Astrocyte of the hippocampus (primary cell): ENCODE measurements at regions not wholly inside any gene's neighbourhood (a gene's known extent, or its start where the extent isn't known, plus 50 kb on each side); places are given as distances from the start of the nearest gene placed in this dataset.

Source experiments
- DNase-seq: peaks from one replicate; pipeline ENCODE4 v3.0.0; 2011; ENCODE audit warnings: low read depth, low spot score

DNA sequence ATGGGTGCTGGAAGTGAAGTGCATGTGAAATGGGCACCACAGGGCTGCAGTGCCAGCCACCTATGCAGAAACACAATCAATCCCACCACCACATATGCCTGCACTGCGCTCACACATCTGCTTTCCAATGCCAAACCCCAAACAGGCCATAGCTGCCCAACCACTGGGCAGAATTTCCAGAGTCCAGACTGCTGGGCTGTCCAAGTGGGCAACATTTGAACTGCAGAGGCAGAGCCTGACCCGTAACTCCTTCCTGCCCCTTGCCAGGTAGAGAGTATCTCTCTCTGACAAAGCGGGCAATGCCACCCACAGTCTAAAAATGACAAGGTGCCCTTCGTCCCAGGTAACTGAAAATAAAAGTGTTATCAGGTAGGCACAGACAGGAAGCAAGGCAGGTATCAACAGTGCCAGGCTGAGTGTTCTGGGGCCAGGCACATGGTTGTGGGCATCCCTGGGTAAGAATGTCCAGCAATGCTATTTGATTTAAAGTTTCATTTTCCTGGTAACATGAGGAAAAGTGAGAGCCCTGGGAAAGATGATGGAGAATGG is 79.5 kb downstream of the FOXA2 start:
- no peak for DNase-seq

DNA sequence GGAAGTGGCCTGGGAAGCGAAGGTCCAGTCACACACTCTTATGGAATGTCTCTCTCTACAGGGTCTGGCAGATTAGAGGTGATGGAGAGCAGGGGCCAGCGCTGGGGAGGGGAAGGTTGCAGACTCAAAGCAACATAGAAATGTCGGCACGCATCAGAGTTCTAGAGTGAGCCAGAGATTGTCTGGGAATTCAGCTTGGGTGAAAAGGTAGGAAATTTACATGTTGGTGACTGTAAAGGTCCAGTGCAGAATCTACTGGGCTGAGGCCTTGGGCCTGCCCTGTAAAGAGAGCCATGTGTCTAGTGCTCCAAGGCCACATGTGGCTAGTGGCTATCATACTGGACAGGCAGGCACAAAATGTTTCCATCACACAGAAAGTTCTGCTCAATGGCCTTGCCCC is 80.8 kb downstream of the FOXA2 start:
- DNase-seq = no peak

DNA sequence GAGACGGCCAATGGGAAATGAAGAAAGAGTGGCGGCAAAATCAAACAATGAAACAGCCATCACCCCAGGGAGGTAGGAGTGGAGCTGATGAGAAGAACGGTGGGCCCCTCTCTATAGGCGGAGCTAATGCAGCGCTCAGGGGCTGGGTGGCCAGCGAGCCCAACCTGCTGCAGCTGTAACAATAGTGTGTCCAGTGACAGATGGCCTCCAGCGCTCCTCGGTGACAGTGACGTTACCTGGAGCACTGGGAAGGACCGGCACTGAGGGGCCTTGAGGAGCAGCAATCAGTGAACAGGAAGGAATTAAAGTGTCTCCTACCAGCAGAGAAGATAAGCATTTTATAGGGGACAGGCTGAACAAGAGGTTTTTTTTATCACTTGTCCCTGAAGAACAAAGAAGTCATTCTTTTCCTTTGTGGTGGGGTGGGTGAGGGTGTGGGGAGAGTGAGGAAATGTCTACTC is 81.6 kb downstream of the FOXA2 start:
- DNase-seq = no peak

DNA sequence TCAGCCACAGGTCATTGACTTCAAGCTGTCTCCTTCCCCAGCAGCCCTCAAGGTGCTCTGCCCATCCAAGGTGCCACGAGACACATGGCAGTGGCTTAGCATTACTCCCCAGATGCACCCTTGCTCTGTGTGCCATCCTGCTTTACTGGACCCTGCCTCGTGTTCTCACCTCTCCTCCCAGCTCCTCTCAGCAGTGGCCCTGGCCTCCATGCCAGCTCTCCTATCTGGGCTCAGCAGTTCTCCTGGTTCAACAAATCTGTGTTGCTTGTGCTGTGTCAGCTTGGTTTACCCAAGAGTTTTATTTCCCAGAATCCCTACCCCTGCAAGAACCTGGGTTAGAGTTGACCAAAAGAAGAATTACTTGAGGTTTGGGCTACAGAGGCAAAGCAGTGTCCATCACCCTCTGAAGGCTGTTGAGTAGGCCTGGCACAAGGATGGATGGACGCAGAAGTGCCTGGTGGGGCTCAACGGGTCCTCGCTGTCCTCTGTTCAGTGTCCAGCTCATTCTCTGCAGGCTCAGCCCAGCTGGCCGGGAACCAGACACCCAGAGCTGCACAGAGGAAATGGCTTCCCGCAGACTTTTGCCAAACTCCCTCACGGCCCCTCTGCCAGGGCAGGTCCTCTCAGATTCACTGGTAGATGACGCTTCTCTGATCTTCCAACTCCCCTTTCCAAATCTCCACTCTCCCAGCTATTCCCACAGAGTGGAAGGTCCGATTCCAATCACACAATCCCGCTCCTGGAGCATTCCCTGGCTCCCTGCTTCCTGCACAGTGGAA is 82.6 kb downstream of the FOXA2 start:
- DNase-seq = no peak

DNA sequence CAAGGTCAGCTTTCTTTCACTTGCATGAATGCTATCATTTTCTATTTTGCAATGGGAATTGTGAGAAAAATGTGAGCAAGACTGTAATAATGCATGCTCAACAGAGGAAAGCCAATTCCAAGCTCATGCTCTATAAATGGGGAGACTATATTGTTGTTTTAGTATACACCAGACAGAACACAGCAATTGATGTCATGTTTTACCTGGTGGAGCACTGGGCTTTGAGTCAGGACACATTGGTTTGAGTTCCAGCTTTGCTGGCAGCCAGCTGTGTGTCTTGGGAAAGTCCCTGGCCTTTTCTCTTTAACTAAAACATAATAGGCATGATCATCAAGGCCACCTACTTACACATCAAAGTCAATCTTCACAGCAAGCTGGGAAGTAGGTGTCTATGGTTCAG is 83.3 kb downstream of the FOXA2 start:
- no peak for DNase-seq

DNA sequence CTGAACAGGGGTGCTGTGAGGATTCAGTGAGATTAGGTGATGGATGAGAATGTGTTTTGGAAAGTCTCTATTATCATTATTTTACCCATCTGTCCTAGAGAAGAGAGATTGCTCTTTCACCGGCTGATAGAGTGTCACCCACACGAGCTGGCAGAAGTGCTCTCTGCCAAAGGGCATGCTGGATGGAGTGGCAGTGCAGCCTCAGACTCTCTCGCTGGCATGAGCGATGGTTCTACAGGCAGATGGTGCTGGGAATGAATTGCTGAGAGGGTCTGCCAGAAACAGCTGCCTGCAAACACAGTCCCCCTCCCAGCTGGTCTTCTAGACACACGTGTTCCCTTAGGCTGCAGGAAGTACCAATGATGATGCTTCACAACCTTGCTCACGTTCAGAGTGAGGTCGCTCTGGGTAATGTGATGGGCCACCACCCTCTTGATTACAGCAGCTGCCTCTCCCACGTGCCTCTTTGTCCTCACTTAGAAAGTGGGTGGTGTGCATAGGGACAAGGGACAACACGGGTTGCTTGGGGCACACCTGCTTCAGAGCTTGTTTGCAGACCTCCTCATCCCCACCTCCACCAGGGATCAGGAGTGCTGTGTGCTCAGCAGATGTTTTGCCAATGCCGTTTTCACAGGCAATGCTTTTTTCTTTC is 84.7 kb downstream of the FOXA2 start:
- DNase-seq = no peak

DNA sequence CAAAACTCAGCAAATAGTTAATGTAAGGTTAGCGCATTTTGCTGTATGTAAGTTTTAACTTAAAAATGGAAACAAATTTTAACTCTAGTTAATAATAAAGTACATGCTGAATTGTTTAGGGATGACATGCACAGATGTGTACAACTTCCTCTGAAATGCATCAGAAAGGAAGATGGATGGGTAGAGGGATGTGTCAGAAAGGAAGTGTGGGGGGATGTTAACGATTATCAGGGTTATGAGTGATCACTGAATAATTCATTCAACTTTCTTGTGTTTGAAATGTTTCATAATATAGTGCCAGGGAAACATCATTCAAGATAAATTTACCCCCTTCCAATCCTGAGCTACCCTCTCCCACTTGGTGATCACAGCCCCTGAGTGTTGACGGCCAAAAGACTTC is 87.6 kb downstream of the FOXA2 start:
- DNase-seq = no peak

DNA sequence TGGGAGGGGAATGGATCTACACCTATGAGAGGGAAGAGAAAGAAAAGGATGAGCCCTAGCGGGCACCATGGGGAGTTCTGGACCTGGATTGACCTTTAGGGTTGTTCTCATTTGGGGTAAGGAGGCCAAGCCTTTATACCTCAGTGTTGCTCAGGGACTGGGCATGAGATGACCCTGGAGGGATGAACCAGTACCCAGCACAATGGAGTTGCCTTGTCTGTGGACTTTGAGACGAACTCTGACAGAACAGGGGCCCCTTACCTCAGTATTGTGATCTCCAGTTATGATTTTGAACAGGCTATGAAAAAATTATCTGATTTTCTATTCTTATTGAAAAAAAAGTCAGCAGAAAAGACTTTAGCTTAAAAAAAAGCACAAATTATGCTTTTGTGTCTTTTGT is 88.6 kb downstream of the FOXA2 start:
- no peak for DNase-seq

DNA sequence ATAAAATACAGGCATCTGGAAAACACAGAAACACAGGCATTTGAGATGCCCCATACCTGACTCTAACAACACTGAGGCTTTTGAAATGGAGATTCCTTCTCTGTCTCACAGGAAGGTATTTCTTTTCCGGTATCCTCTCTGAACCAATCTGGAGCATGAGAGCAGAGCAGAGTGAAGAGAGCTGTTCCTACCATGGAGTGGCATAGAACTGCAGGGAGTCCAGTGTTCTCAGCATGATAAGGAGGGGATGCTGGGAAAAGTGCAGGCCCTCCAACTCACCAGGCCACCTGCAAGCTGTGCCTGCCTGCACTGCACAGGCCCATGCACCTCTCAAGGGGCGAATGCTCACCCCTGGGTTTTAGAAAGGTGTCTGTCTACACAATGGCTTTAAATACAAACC is 89.2 kb downstream of the FOXA2 start:
- DNase-seq = no peak

DNA sequence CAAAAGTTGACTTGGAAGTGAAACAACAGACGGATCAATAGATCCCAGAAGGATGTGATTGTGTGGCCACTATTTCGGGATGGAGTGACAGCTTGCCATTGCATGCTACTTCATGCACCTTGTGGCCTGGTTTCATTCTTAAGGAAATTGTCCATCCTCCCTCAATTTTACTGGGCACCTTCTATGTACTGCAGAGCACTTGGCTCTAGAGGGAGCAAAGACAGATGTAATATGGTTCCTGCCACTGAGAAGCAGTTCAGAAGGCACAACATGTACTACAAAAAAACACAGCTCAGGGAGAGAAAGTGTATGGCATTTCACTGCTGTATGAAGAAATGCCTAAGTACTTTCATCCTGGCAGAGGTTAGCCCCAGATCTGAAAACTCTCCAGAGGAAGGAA is 91.9 kb downstream of the FOXA2 start:
- no peak for DNase-seq

DNA sequence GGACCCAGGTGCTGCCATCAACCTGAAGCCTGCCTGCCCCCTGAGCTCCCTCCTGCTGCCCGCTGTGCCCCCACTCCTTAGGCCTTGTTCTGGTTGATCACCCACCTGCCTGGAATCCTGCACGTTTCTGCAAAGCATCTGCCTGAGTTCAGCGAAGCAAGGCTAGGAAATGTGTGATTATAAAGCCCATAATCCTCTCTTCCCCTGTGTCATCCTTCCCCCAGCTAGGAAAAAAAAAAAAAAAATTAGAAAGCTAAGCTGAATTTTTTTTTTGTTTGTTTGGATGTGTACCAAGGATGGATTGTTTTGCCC is 93.2 kb downstream of the FOXA2 start:
- no peak for DNase-seq

DNA sequence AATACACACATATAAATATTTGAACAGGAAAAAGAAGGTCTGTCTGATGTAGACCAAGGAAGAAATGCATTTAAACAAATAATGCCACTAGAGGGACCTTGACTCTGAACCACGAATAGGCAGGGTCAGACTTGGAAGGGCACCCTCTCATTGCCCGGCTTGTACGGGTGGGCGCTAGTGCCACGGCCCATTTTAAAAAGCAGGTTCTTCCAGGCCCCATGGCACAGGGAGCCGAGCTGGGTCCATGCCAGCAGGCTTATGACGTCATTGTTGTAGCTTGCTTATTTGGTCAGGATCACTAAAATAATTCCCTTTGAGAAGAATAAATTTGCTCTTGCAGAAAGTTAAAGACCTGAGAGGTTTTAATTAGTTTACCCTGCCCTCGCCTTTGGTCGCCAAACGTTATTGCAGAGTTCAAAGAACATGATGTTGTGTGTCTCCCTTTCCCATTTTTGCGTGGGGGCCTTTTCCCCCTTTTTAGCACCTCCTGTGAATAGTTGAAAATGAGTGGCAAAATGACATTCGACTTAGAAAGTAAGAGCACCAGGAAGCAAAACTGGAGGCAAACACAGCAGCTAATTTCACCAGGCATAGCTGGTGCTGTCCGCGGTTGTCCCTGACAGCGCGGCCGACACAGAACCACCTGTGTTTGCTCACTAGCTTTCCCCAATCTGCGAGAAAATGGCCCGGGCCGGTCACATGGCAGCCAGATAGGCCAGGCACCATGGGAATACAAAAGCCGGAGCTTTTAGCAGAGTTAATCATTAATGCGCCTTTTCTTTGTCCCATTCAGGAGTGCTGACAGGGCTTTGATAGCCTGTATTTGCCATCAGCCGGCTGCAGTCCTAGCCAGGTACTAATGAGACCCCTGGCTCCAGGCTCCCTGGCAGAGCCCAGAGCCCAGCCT is 93.8 kb downstream of the FOXA2 start:
- no peak for DNase-seq

DNA sequence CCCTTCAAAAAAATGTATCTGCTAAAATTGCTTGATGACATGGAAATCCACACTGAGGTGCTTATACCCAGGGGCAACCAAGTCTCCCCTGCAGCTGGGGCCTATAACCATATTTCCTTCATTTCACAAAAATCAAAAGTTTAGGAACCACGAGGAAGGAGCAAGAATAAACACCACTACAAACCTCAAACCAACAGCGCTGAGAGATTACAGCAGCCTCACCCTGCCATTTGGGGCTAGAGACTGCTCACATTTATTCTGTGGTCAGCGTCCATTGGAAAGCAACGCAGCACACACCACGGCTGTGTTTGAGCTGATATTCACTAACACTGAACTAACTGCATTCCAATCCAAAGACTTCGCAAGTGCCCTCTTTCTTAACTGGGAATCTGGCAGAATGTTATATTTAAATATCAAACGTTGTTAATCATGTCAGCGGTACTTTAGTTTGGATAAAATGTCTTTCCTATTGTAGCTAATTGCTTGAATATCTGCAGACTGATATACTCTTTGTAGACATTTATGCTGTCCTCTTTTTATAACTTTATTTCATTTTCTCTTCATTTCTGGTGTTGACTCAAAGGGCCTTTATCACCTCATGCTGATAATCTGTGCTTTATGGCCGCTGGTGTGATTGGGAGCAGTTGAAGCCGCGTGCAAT is 94.6 kb downstream of the FOXA2 start:
- no peak for DNase-seq

DNA sequence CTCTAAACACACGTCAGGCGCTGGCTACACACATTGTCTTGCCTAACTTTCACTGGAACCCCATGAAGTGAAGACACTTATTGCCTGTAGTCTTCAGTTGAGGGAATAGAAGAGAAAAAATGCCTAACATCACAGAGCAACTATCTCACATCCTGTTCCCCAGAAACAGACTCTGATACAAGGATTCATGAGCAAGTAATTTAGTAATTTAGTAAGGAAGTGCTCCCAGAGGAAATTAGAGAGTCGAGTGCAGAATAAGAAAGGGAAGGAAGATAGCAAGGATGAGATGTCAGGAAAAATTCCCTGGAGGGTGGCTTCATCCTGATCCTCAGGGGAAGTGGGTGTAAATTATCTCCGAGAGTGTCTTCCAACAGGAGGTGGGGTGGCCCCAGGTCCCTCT is 104.0 kb downstream of the FOXA2 start:
- no peak for DNase-seq

DNA sequence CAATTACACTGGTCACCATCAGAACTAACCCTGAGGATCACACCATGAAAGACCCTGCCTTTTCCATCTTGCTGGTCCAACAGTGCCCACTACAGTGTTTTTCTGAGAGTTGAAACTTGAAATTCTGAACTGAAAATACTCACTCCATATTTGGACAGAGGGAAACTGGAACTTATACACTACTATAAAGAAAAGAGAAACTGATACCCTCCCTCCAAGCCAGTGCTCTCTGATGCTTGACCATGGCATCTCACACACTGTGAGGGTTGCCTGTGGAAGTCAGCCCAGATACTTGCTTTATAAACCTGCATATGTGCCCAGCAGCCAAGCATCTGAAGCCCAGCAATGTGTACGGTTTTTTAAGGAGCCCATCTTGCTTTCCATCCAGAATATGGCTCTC is 108.7 kb downstream of the FOXA2 start:
- no peak for DNase-seq

DNA sequence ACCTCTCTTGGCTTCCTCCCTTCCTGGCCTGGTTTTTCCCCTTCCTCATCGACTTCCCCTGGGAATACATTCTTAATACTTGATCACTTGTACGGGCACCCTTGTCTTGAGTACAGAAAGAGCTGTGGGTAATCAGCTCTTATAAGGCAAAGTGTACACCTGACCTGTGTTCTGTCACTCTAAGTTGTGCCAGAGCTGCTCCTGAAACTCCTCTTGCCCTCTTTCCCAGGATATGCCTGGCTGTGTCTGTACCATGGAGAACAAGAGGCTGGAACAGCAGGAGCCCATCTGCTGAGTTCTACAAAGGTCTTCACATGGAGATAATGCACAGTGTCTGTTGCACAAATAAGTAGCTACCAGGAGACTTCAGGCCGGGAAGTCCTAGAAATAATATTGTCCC is 110.1 kb downstream of the FOXA2 start:
- no peak for DNase-seq

DNA sequence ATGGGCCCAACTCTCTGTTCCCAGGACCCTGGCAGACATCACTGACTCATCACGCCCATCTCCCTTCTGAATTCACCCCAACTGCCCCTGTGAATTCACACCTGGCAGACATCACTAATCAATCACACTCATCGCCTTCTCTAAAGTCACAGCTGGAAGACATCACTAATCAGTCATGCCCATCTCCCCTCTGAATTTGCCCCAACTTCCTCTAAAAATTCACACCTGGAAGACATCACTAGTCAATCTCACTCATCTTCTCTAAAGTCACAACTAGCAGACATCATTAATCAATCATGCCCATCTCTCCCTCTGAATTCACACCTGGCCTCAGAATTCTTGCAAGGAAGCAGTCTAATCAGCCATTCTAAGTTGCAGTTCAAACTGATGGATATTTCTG is 111.1 kb downstream of the FOXA2 start:
- no peak for DNase-seq

DNA sequence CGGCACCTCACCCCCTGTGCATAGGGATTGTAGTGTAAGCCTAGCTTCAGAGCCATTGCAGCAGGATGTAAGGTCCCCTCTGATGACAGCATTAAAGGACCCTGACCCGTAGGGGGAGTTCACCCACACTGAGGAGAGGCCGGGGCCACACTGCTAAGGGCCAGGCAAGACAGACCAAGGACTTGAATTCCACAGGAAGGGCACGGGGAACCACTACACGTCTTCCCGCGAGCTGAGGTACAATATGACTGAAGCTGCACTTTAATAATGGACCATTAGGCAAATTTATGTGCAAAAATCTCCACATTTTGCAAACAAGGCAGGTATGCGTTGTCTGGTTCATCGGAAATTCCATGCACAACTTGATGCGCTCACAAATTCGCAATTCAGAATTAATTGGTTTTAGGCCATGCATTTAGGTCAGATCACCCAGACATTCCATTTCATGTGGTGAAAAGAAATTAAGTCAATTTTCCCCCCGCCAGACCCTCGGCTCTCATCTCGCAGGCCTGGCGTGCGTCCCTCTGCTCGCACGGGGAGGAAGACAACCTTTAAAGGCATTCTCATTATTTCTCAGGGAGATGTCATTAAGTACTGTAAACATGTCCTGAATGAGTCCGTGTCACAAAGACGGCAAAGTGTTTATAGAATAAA is 111.8 kb downstream of the FOXA2 start:
- DNase-seq = no peak

DNA sequence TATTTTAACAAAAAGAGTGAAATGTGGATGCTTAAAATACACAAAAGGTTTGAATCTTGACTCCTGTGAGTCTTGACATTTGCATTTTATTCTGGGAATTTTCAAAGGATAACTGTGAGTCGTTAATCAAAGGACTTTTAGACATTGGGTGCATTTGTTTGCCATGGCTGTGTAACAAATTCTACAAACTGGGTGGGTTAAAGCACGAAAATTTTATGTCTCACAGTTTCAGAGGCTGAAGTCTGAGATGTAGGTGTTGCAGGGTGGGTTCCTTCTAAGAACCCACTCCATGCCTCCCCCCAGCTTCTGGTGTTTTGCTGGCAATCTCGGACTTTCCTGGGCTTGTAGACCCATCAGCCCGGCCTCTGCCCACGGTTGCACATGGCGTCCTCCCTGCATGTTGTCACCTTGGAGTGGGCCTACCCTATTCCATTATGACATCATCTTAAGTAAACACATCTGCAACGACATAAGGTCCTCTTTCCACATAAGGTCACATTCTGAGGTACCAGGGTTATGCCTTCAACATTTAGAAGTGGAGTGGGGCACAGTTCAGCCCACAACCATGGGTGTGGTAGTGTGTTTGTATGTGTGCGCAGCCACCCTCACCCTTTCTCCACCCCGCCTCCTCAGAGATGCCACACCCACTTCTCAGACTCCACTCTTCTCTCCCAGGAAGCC is 113.1 kb downstream of the FOXA2 start:
- DNase-seq = no peak

DNA sequence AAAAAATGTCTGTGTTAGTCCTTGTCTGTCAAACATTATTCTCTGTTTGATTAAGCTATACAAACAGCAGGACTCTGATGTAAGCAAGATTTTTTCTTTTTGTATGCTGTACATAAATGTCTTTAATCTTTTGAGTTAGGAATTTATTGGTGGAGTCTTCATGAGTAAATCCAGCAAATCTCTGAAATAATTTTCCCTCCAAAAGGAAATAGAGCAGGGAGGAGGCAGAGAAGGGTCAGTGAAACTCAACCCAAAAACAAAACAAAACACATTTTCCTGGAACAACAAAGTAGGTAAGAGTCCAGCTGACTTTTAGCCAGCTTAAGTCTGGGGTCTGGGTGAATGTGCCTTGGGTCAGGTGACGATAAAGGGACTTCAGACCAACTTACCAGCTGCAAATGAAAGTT is 113.7 kb downstream of the FOXA2 start:
- no peak for DNase-seq
